ENCODE measurements at regions not wholly inside any gene's neighbourhood (a gene's known extent, or its start where the extent isn't known, plus 50 kb on each side); places are given as distances from the start of the nearest gene placed in this dataset.

DNA sequence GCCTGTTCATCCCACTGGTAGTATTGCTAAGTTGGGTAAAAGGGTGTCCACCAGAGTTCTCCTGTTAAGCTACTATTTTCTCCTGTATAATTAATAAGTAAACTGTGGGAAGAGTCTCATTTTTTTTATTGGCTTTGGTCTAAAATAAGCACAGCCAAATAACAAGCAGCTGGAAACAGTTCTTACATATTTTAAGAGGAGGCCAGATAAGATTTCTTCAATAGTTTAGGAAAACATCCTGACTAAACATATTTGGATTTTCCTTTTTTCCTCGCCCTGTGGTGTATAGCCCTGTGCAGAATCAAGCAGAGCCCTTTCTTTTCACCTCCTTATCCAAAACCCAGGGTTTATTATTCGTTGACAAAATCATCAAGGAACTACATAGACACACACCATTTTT lies 122.2 kb upstream of the ZNF608 start:
- TF ChIP-seq TCF12 (IDR thresholded peaks at IDR 0.05; ENCODE audit: low read depth, low read length), result no peak
- no peak for TF ChIP-seq RFX5 (IDR thresholded peaks at IDR 0.05; ENCODE audit: low read depth, low read length)
- TF ChIP-seq, protein P1, sequence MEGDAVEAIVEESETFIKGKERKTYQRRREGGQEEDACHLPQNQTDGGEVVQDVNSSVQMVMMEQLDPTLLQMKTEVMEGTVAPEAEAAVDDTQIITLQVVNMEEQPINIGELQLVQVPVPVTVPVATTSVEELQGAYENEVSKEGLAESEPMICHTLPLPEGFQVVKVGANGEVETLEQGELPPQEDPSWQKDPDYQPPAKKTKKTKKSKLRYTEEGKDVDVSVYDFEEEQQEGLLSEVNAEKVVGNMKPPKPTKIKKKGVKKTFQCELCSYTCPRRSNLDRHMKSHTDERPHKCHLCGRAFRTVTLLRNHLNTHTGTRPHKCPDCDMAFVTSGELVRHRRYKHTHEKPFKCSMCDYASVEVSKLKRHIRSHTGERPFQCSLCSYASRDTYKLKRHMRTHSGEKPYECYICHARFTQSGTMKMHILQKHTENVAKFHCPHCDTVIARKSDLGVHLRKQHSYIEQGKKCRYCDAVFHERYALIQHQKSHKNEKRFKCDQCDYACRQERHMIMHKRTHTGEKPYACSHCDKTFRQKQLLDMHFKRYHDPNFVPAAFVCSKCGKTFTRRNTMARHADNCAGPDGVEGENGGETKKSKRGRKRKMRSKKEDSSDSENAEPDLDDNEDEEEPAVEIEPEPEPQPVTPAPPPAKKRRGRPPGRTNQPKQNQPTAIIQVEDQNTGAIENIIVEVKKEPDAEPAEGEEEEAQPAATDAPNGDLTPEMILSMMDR (IDR thresholded peaks at IDR 0.05 in 2 of 3, conservative IDR thresholded peaks at IDR 0.05 in 1 of 3; ENCODE audit: control insufficient read depth in 2 of 3, extremely low read depth in 1 of 3, insufficient read depth in 1 of 3, low read depth in 3 of 3, low read length in 3 of 3), result no peak
- TF ChIP-seq NRF1 (conservative IDR thresholded peaks at IDR 0.05; ENCODE audit: low read depth, low read length), result no peak
- no peak for TF ChIP-seq ESRRA (IDR thresholded peaks at IDR 0.05; ENCODE audit: low read length)
- no peak for TF ChIP-seq MXI1 (IDR thresholded peaks at IDR 0.05; ENCODE audit: low read depth, low read length)
- TF ChIP-seq POLR2A (IDR thresholded peaks at IDR 0.05; ENCODE audit: low read depth, low read length), result no peak
- TF ChIP-seq PML (IDR thresholded peaks at IDR 0.05; ENCODE audit: low read length), result no peak
- TF ChIP-seq, protein P2, sequence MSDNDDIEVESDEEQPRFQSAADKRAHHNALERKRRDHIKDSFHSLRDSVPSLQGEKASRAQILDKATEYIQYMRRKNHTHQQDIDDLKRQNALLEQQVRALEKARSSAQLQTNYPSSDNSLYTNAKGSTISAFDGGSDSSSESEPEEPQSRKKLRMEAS (IDR thresholded peaks at IDR 0.05; ENCODE audit: low read depth, low read length), result no peak
- TF ChIP-seq CREB1 (IDR thresholded peaks at IDR 0.05; ENCODE audit: low read depth), result no peak

Measured in GM12878 (cell line).